HG02970 (cell line): ENCODE measurements at regions not wholly inside any gene's neighbourhood (a gene's known extent, or its start where the extent isn't known, plus 50 kb on each side); places are given as distances from the start of the nearest gene placed in this dataset.

ENCODE experiments used
- ATAC-seq: cut with Tn5 transposase; IDR thresholded peaks from one replicate; pipeline ENCODE4 v1.9.1; 2021; ENCODE audit warnings: mild to moderate bottlenecking, moderate library complexity, moderate number of reproducible peaks; ENCODE audit not compliant: unreplicated experiment, low FRiP score

DNA sequence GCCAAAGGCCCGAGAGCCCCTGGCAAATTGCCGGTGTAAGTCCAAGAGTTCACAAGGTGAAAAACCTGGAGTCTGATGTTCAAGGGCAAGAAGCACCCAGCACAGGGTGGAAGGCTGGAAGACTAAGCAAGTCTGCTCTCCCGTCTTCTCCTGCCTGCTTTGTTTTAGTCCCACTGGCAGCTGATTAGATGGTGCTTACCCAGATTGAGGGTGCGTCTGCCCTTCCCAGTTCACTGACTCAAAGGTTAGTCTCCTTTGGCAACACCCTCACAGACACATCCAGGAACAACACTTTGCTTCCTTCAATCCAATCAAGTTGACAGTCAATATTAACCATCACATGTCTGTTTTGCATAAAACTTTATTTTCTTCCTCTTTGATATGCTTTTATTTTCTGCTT lies 157.4 kb downstream of the HS3ST1 start:
- no peak for ATAC-seq

DNA sequence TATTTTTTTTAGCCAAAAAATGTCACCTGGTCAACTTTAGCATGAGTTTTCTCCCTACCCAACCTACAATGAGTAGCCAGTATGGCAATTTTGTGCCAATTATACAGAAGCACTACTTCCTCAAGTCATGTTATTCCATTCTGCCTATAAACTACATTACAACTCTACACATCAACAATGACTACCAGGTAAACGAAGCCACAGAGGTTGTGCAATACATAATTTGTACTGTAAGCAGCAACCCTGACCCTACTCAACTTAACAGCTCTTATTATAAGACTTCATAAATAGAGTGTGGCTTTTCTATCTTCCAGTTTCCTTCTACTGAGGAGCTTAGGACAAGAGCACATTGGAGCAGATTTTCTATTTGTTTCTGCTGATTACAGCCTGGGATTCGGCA lies 160.5 kb downstream of the HS3ST1 start:
- no peak for ATAC-seq

DNA sequence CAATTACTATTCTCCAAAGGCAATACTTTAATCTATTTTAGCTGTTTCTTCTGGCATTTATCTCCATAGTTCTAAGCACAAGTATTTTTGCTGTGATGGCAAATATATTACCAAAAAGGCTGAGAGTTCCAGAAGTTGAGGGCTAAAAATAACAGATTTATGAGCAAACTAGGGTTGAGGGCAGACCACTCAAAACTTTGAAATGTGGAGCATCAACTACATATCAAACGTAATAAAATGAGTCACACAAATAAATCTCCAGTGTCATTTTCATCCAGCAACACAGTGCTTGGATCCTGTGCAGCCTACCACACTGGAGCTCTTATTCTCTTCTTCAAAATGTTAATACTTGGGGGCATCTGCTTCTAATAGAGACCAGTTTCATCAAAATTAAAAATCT lies 163.9 kb downstream of the HS3ST1 start:
- no peak for ATAC-seq

DNA sequence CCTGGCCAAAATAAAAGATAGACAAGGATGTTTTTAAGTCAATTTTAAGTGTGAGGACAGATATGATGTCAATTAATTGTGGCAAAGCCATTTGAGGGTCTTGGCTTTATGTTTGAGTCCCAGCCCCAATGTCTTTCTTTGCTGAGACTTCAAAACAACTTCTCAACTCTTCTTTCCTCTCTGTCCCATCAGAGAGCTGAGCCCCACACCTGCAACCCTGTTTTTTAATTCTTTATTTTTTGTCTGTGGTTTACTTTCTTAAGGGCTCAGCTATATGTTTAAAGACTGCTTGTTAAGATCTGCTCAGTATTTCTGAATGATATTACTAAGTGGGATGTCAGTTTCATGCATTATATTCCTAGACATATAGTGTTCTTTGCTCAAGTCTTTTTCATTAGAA lies 164.3 kb downstream of the HS3ST1 start:
- no peak for ATAC-seq

DNA sequence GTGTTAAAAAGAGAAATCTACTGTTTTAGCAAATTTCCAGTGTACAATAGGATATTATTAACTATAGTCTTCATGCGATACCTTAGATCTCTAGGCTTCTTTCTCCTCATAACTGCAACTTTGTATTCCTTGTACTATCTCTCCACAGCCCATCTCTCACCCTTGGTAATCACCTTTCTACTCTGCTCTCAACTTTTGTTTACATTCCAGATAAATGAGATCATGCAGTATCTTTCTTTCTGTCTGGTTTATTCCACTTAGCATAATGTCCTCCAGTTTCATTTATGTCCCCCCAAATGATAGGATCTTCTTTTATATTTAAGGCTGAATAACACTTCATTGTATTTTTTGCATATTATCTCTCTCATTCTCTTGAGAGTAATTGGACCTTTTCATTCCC lies 165.5 kb downstream of the HS3ST1 start:
- no peak for ATAC-seq

DNA sequence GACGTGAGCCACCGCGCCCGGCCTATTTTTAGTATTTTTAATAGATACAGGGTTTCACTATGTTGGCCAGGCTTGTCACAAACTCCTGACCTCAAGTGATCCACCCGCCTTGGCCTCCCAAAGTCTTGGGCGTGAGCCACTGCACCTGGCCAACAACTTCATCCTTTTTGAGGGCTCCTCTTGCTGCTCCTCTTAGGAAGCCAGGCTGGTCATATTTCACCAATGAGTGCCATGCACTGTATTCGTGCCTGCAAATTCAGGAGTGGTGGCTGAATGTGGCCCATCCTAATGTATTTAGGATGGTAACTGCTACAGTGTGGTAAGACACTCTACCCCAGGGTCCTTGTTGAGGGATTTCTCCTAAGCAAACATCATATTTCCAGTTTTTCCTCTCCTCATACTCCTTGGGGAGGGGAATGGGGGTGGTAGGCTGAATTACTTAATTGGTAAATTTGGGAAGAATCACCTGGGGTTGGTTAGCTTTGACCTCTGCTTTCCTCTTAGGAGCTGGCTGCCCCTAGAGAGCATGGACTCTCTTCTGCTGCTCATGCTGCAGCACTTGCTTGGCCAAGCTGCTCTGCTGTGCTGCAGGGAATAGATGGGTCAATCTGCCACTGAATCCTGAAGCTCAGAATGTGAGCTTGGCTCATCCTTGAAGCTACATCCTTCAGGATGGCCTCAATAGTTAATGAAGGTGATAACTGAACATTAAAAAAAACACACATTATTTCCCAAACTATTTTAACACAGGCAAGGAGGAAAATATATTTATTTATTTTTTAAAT lies 167.4 kb downstream of the HS3ST1 start:
- no peak for ATAC-seq

DNA sequence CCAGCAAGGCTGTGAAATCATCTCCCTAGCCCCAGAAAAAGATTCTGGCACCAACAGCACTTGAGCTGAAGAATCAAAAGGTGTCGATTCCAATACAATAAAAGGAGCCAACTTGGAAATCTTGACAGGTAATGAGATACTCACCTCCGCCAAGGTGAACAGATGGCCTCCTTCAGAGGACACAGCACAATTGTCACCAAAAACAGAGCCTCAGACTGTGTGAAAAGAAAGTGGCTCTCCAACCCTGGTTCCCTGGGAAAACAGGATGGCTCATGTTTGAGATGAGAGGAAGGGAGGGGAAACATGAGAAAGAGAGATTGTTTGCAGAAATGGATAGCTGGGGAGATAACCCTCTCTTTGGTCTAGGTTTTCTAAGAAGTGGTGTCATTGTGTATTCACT lies 168.9 kb downstream of the HS3ST1 start:
- ATAC-seq = no peak

DNA sequence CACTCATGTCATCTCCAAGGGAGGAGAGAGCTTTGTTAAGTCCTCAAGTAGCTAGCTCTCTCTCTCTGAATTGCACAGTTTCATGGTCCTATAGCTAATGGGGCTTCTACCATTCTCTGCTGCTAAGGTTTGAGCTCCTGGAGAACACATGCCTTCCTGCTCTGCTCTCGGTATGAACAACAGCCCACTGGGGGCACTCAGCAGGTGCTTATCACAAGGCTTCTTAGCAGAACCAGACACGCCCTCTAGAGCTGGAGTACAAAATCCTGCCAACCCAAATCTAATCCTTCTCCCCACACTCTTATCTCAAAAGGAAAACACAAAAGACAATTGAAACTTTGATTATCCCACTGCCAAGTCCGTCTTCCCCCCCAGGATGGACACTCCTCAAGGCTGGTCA lies 176.5 kb downstream of the HS3ST1 start:
- ATAC-seq = no peak

DNA sequence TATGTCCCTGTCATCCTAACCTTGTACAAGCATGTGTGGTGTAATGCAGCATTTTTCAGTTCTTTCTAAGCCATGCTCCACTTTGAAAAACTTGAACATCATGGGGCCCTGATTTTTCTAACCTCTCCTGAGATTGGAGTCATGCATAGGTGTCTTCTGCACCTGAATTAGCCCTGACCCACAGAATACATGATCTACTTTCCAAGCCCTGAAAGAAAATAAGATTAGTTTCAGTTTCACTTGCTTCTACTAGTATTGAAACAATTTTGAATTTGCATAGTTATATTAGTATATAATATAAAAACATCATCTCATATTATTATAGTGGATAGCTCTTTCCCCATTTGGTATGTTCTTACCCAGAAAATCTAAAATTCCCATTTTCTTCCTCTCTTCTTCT lies 178.2 kb downstream of the HS3ST1 start:
- ATAC-seq = no peak

DNA sequence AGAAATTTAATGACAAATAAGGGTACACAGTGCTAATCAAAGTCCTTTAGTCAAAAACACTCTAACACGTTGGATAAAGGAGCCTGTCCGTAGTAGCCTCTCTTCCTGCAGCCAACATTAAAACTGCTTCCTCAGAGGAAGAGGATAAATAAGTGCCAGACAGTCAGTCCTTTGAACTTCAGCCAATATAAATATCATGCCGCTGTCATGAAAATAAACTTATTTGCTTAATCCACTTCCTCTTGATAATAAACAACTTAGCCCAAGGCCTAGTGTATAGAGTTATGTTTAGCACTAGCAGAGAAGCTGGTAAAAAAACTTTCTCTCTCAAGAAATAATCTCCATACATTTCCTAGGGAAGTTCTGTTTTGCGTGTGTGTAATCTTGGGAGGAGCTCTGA lies 196.7 kb downstream of the HS3ST1 start:
- ATAC-seq = no peak

DNA sequence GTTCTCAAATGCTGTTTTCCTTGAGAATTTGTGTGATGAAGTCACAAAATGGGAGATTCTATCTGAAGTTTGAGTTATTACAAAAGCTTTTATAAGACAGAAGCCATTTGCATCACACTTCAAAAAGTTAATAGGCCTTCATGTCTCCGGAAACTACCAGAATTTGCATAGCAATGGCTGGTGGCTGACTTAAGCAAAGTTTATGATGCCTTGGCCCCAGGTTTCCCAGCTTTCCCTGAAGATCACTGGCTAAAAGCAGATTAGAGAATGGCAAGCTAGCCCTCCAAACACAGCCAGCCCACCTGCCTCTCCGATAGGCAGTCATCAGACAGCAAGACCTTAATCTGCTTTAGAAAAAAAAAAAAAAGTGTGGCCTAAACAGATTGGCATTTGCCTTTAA lies 197.8 kb downstream of the HS3ST1 start:
- no peak for ATAC-seq

DNA sequence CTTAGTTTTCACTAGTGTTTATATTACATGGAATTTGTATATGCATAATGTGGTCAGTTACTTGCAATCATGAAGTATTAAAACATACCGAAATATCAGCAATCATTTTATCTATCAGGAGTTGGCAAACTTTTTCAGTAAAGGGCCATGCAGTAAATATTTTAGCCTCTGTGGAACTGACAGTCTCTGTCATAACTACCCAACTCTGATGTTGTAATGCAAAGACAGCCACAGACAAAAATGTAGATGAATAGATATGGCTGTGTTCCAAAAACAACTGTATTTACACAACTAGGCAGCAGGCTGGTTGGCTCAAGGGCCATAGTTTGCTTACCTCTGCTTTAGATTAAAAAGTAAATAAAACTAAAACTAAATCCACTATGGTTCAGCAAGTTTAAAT lies 200.2 kb downstream of the HS3ST1 start:
- no peak for ATAC-seq

DNA sequence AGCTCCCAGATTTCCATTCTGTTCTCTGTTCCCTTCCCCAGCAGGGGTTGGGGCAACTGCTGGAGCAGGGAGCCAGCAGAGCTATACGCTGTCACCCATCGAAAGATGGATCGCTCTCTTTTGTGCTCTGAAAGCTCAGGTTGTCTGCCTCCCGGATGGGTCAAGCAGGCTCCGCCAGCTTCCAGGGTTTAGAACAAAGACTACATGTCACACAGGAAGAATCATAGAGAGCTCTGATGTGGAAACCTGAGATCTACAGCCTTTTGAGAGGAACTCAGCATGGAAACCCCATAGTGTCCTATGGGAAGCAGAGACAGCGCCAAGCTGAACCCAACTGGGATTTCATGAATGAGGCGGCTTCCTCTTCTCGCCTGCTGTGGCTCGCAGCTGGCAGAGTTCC lies 205.4 kb downstream of the HS3ST1 start:
- ATAC-seq = no peak

DNA sequence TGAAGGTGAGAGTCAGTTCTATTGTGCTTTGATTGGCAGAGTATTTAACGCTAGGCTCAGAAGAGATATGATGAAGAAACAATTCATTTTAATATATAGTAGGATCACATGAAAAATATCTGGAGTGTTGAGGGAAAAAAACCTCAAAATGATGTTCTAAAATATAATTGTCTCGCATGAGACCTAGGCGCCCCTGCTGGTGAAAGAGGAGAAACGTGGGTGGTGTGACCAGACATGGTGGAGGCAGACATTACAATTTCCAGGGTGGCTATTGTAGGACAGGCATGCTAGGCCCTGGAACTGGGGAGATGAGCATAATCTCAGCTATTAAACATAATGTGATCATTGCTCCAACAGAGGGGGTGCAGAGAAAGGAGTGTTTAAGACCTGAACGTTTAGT lies 210.0 kb downstream of the HS3ST1 start:
- ATAC-seq = no peak

DNA sequence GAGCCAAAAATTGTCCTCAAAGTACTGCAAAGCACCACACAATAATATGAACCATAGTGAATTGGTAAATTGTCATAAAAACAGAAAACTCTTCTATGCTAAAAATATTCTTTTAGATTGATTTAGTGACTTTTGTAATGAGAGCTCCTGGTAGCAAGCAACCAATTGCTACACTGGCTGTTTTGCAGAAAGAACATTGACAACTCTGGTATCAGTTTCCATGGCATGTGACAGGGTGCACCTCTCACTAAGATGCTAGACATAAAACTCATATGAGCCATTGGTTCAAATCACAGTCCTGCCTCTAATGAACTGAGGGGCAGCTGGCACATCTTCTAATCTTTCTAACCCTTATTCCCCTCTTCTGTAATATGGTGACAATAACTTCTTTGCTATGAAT lies 212.2 kb downstream of the HS3ST1 start:
- no peak for ATAC-seq

DNA sequence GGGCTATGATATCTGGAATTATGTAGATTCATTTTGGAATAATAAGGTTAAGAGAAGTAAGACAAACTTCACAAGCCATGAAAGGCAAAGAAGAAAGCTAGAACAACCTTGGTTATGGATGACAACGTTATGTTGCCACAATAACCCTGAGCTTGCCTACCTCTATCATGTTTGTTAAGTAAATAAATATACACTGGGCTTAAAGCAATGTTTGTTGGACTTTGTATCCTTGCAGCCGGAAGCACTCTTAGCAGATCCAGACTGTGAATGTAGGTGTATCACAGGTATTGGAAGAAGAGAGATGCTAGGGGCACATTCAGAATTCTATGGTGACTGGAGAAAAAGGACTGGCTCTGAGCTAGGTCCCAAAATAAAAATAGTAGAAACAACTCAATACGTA lies 214.4 kb downstream of the HS3ST1 start:
- ATAC-seq = no peak

DNA sequence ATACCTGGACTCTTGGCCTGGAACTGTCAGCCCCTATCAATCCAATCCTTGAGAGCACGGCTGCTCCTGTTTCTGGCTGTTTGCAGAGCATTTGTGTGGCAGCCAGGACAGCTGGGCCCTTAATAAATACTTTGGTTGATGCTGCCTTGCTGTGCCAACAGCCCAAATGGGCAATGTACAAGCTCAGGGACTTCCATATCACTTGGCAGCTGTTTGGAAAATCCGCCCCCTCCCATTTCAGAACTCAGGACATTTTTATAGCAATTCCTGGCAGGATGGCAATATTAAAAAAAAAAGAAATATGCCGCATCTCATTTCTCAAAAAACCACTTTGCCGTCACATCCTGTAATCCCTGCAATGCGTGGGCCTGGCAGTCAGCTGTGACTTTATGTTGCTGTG lies 218.9 kb downstream of the HS3ST1 start:
- no peak for ATAC-seq

DNA sequence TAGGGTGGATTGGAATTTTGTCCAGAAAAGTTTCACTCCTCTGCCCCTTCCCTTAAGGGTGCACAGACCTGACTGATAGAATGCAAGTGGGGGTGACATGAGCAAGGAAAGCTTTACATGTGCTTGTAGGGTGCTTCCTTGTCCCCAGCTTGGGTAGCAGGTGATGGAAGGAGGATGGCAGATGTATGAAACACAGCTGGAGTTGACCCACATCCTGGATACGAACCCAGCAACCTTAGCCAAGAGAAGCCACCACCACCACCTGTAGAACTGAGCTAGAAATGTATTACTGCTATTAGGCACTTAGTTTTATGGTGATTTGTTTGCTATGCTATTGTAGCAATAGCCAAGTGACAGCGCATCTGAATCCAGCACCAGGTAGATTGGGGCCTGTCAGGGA lies 227.4 kb downstream of the HS3ST1 start:
- ATAC-seq = no peak

DNA sequence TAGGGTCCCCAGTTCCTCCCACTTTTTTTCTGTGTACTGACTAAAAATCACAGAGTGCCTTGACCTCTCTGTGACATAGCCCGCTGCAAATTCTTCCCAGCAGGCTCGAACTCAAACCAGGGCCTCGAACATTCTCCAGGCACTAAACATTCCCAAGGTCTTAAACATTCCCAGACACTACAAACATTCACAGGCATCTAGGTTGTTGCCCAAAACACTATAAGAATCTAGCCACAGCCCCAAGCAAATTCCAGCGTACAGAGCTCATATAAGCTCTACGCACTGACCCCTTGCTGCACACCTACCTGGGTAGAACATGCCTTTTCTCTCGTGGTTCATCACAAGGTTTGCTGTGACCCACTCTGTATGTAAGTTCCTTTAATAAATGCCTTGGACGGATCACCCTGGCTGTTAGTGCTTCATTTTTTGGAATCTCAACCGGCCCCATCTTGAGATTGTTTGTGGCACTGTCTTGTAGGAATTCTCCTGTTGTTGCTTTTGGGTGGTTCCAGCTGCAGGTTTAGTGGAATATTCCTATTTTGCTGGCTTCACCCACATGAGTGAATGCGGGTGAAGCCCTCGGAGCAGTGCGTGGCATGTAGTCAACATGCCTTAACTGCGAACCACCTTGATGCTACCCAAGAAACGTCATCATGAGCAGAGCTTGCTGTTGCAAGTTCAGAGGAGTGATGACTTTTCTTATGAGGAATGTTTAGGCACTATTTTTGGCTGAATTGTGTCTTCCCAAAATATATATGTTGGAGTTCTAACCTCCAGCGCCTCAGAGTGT lies 230.0 kb downstream of the HS3ST1 start:
- ATAC-seq = no peak

DNA sequence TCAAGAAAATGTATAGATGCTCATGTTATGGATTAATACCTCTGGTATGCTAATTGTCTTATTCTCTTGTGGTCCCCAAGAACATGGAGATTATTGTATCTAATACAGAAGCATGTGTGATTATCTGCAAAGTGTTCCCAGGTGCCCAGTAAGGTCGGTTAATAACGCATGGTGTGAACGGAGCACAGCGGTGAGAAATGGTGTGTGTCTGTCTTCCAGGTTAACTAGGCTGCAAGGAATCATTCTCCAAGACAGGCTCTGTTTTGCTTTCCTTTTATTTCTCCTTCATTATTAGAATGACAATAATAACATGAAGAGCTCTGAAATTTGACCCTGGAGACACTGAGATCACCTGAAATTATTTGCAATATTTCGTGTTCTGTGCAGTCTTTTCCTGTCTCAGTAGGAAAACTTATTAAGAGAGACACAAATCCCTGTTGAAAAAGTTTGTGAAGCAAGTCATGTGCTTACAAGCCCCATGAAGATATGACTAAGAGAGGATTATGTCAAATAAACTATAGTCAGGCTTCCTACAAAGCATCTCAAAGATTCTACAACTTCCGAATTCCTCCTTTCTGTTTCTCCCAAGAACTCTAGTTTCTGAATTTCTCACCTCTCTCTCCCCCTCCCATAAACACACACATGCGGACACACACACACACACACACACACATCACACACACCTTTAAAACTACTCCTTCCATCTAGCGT lies 230.9 kb downstream of the HS3ST1 start:
- no peak for ATAC-seq

DNA sequence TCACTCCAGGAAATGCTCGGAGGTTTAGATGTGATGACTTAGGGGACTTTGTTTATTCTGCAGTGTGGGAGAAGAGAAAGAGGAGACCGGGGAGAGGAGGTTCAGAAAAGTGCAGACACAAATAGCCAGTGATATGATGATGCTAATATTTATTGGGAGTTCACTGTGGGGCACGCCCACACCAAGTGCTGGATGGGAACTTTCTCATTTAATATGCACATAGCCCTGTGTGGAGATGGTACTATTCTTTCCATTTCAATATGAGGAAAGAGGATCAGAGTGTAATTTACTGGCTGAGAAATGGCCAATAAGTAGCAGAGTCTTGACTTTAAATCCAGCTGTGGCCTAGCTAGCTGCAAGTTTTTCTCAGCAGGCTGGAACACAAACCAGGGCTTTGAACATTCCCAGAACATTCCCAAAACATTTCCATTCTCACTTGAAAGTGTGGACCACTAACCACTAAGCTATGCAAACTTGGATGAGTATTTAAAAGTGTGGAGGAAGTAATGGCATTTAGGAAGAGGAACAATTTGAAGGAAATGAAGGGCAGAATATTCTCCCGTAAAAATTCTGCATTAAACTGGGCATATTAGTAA lies 231.7 kb downstream of the HS3ST1 start:
- ATAC-seq = no peak
